SK-N-SH (cell line): ENCODE measurements at regions not wholly inside any gene's neighbourhood (a gene's known extent, or its start where the extent isn't known, plus 50 kb on each side); places are given as distances from the start of the nearest gene placed in this dataset.
"Not testable (repeated sequence)": the region's sequence is repeated elsewhere in the genome, so short reads cannot be mapped to it uniquely, and the experiment has no call there.

Source experiments
- YY1 ChIP-seq: IDR thresholded peaks from 2 replicates; pipeline ENCODE4 v1.4.0; 2012; ENCODE audit warnings: low read depth, mild to moderate bottlenecking
- TF ChIP-seq, protein P1 (sequence below): fragments of 200-600 bp; sonication (generic); IDR thresholded peaks from 2 replicates; pipeline ENCODE4 v1.6.1; 2017; ENCODE audit warnings: antibody characterized with exemption, mild to moderate bottlenecking, moderate library complexity

GRCh38 chr4:156509921-156510320 is 461.7 kb downstream of the PDGFC start:
- TF ChIP-seq YY1 = not testable (repeated sequence)
- TF ChIP-seq, protein P1, sequence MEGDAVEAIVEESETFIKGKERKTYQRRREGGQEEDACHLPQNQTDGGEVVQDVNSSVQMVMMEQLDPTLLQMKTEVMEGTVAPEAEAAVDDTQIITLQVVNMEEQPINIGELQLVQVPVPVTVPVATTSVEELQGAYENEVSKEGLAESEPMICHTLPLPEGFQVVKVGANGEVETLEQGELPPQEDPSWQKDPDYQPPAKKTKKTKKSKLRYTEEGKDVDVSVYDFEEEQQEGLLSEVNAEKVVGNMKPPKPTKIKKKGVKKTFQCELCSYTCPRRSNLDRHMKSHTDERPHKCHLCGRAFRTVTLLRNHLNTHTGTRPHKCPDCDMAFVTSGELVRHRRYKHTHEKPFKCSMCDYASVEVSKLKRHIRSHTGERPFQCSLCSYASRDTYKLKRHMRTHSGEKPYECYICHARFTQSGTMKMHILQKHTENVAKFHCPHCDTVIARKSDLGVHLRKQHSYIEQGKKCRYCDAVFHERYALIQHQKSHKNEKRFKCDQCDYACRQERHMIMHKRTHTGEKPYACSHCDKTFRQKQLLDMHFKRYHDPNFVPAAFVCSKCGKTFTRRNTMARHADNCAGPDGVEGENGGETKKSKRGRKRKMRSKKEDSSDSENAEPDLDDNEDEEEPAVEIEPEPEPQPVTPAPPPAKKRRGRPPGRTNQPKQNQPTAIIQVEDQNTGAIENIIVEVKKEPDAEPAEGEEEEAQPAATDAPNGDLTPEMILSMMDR = not testable (repeated sequence)
